Activated CD4-positive, CD25-positive, alpha-beta regulatory T cell treated with anti-CD3 and anti-CD28 coated beads, Interleukin-2, amount 50 U/mL, for 24 hours (primary cell): ENCODE measurements at regions not wholly inside any gene's neighbourhood (a gene's known extent, or its start where the extent isn't known, plus 50 kb on each side); places are given as distances from the start of the nearest gene placed in this dataset.

Source experiments
- ATAC-seq, 2 donors: fragments of 150-1000 bp; cut with Tn5 transposase; one replicate each; pipeline ENCODE4 v1.10.0; 2021; ENCODE audit warnings: mild to moderate bottlenecking in 1 of 2, moderate library complexity in 1 of 2

- ATAC-seq: no peak
Observed at GRCh38 chr13:47148543-47148942, 251.7 kb upstream of the HTR2A start.

GRCh38 chr13:47147812-47148119, 250.9 kb upstream of the HTR2A start:
- no peak for ATAC-seq

- peak in 1 of 2 donors; percentile 21 for ATAC-seq
Observed at GRCh38 chr13:47146991-47147811, 250.3 kb upstream of the HTR2A start.

- ATAC-seq: no peak
Observed at GRCh38 chr13:47146136-47146535, 249.3 kb upstream of the HTR2A start.

- ATAC-seq: no peak
Observed at GRCh38 chr13:47144782-47145181, 247.9 kb upstream of the HTR2A start.

GRCh38 chr13:47142105-47142504, 245.3 kb upstream of the HTR2A start:
- ATAC-seq: no peak

- ATAC-seq: no peak
Observed at GRCh38 chr13:47139519-47139918, 242.7 kb upstream of the HTR2A start.

- no peak for ATAC-seq
Observed at GRCh38 chr13:47136504-47136941, 239.7 kb upstream of the HTR2A start.

GRCh38 chr13:47135800-47136503, 239.1 kb upstream of the HTR2A start:
- ATAC-seq: no peak

- ATAC-seq: no peak
Observed at GRCh38 chr13:47134939-47135489, 238.2 kb upstream of the HTR2A start.

- no peak for ATAC-seq
Observed at GRCh38 chr13:47133011-47133445, 236.2 kb upstream of the HTR2A start.

- ATAC-seq: no peak
Observed at GRCh38 chr13:47129461-47129860, 232.6 kb upstream of the HTR2A start.

- ATAC-seq: no peak
Observed at GRCh38 chr13:47126432-47126831, 229.6 kb upstream of the HTR2A start.

GRCh38 chr13:47121092-47121763, 224.4 kb upstream of the HTR2A start:
- ATAC-seq: no peak

- no peak for ATAC-seq
Observed at GRCh38 chr13:47120282-47120681, 223.4 kb upstream of the HTR2A start.

GRCh38 chr13:47119575-47120235, 222.9 kb upstream of the HTR2A start:
- ATAC-seq: no peak

- no peak for ATAC-seq
Observed at GRCh38 chr13:47117268-47117667, 220.4 kb upstream of the HTR2A start.

GRCh38 chr13:47114030-47114429, 217.2 kb upstream of the HTR2A start:
- no peak for ATAC-seq

- ATAC-seq: no peak
Observed at GRCh38 chr13:47112903-47113299, 216.0 kb upstream of the HTR2A start.

GRCh38 chr13:47112205-47112902, 215.5 kb upstream of the HTR2A start:
- ATAC-seq: no peak

- ATAC-seq: no peak
Observed at GRCh38 chr13:47111499-47111898, 214.6 kb upstream of the HTR2A start.

- no peak for ATAC-seq
Observed at GRCh38 chr13:47110833-47111240, 214.0 kb upstream of the HTR2A start.
